ENCODE measurements at regions not wholly inside any gene's neighbourhood (a gene's known extent, or its start where the extent isn't known, plus 50 kb on each side); places are given as distances from the start of the nearest gene placed in this dataset.

DNA sequence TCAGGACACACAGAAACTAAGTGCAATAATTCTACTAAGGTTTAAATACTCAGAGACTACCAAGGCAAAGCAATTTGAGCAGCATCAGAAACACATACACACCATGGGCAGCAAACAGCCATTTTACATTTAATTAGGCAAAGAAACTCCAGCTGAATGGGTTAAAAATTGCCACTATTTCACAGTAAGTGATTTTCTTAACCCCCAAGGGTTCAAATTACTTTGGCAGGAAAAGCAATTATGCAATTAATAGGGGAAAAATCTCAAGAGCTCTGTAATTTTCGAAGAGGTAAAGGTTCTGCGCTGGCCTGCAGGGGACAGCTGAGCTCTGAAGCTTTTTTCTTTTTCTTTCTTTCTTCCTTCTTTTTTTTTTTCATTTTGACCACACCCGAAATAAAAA lies 206.2 kb upstream of the RRP15 start (continued):
- TF ChIP-seq EP300 (IDR thresholded peaks at IDR 0.05; ENCODE audit: borderline replicate concordance in 1 of 2, low read depth in 2 of 2, low read length in 2 of 2) (no peak), EZH2 (IDR thresholded peaks at IDR 0.05; ENCODE audit: low read depth, low read length, severe bottlenecking) (no peak)
